HCT116 (cell line): ENCODE measurements at regions not wholly inside any gene's neighbourhood (a gene's known extent, or its start where the extent isn't known, plus 50 kb on each side); places are given as distances from the start of the nearest gene placed in this dataset.

ENCODE experiments used
- ATAC-seq: fragments of 200-7000 bp; cut with Tn5 transposase; 2 replicates; pipeline ENCODE4 v1.9.1; 2020; ENCODE audit warnings: mild to moderate bottlenecking, moderate library complexity
- BruUV-seq: library from RNA; stranded (reverse); fragments of 400-500 nt; replicated peaks from 2 replicates; lab custom pipeline; 2021; lab: Mats Ljungman, UMichigan
- CTCF ChIA-PET: fragments of 300-600 bp; sonication (Branson Sonifier 250); formaldehyde crosslinking; loops from one replicate; lab custom pipeline; 2021; ENCODE audit warnings: antibody characterized with exemption; lab: Charles Lee
- POLR2A ChIA-PET: fragments of 300-600, 350-600 bp; sonication (Branson Sonifier 250); formaldehyde crosslinking; loops from one replicate; lab custom pipeline; 2021; ENCODE audit warnings: antibody characterized with exemption; lab: Charles Lee
- RAD21 ChIA-PET, 2 experiments: fragments of 300-600 bp; sonication (Branson Sonifier 250); formaldehyde crosslinking; loops; one replicate each; lab custom pipeline; 2023; ENCODE audit warnings: low total read pairs in 2 of 2; ENCODE audit not compliant: uncharacterized antibody in 2 of 2, unreplicated experiment in 2 of 2, low non-redundant PET in 1 of 2; lab: Charles Lee
- DNase-seq: peaks from one replicate; pipeline ENCODE4 v3.0.0-alpha.2; 2010; ENCODE audit warnings: low read depth, low spot score
- H2AFZ ChIP-seq: fragments of 200-600 bp; shearing (Covaris generic), sonication (generic); 2 replicates; pipeline ENCODE4 v1.6.1; 2017; ENCODE audit warnings: low read depth, mixed run types, mixed read lengths, antibody characterized with exemption, low read length; ENCODE audit not compliant: poor library complexity, severe bottlenecking
- H3K27ac ChIP-seq: 2 replicates; pipeline ENCODE4 v1.5.1; 2012; ENCODE audit warnings: low read depth, low read length
- H3K27me3 ChIP-seq: fragments of 200-600 bp; sonication (generic); 2 replicates; pipeline ENCODE4 v1.6.1; 2016; ENCODE audit warnings: mixed run types, low read length, mixed read lengths; ENCODE audit not compliant: insufficient read depth
- H3K36me3 ChIP-seq, 2 experiments: fragments of 200-500 bp in 1 of 2; fragments of 200-600 bp in 1 of 2; sonication (Bioruptor generic) in 1 of 2; sonication (generic) in 1 of 2; 2 replicates each; pipeline versions ENCODE4 v1.5.1 to v1.6.1; 2014 to 2016; ENCODE audit warnings: low read length in 2 of 2, inconsistent platforms in 1 of 2, mixed read lengths in 1 of 2, mixed run types in 1 of 2; ENCODE audit not compliant: insufficient read depth in 2 of 2, control insufficient read depth in 1 of 2
- H3K4me1 ChIP-seq, 2 experiments: fragments of 200-600 bp in 1 of 2; sonication (generic) in 1 of 2; 2 replicates each; pipeline versions ENCODE4 v1.5.1 to v1.6.1; 2012 to 2017; ENCODE audit warnings: low read length in 2 of 2, inconsistent platforms in 1 of 2, mild to moderate bottlenecking in 1 of 2, mixed read lengths in 1 of 2, mixed run types in 1 of 2, moderate library complexity in 1 of 2; ENCODE audit not compliant: insufficient read depth in 2 of 2, control insufficient read depth in 1 of 2
- H3K4me2 ChIP-seq: fragments of 200-600 bp; sonication (generic); 2 replicates; pipeline ENCODE4 v1.6.1; 2017; ENCODE audit warnings: mixed run types, low read length, mixed read lengths
- H3K4me3 ChIP-seq, 2 experiments: fragments of 200-600 bp in 1 of 2; sonication (generic) in 1 of 2; replicated peaks in 1 of 2; 2 replicates each; pipeline ENCODE4 v1.5.1; 2011 to 2016; ENCODE audit warnings: low read length in 2 of 2, control low read depth in 1 of 2, low read depth in 1 of 2, mild to moderate bottlenecking in 1 of 2, mixed read lengths in 1 of 2, mixed run types in 1 of 2
- H3K79me2 ChIP-seq: fragments of 200-600 bp; sonication (generic); 2 replicates; pipeline ENCODE4 v1.6.1; 2017; ENCODE audit warnings: mild to moderate bottlenecking, mixed run types, low read length, moderate library complexity, mixed read lengths; ENCODE audit not compliant: insufficient read depth
- H3K9ac ChIP-seq: fragments of 200-600 bp; sonication (generic); 2 replicates; pipeline ENCODE4 v1.6.1; 2016; ENCODE audit warnings: low read length, mixed read lengths
- H3K9me2 ChIP-seq: fragments of 200-600 bp; sonication (generic), shearing (Covaris generic); 2 replicates; pipeline ENCODE4 v1.6.1; 2017; ENCODE audit warnings: mixed run types, mild to moderate bottlenecking, moderate library complexity; ENCODE audit not compliant: insufficient read depth
- H3K9me3 ChIP-seq, 2 experiments: fragments of 200-500 bp in 1 of 2; fragments of 200-600 bp in 1 of 2; sonication (Bioruptor generic) in 1 of 2; sonication (generic) in 1 of 2; 2 replicates each; pipeline ENCODE4 v1.6.1; 2014 to 2017; ENCODE audit warnings: low read length in 2 of 2, mixed read lengths in 2 of 2, inconsistent platforms in 1 of 2, low read depth in 1 of 2, mild to moderate bottlenecking in 1 of 2, mixed run types in 1 of 2, moderate library complexity in 1 of 2; ENCODE audit not compliant: control insufficient read depth in 1 of 2, insufficient read depth in 1 of 2
- H4K20me1 ChIP-seq: fragments of 200-600 bp; sonication (generic), shearing (Covaris generic); 2 replicates; pipeline ENCODE4 v1.6.1; 2017; ENCODE audit warnings: mixed run types, mild to moderate bottlenecking, moderate library complexity; ENCODE audit not compliant: insufficient read depth
- CEBPB ChIP-seq: IDR thresholded peaks from 2 replicates; pipeline ENCODE4 v1.6.1; 2012; ENCODE audit warnings: low read depth
- ELF1 ChIP-seq: IDR thresholded peaks from 2 replicates; pipeline ENCODE4 v1.6.1; 2012; ENCODE audit warnings: low read depth, borderline replicate concordance
- EZH2phosphoT487 ChIP-seq: fragments of 200-600 bp; IDR thresholded peaks from 2 replicates; pipeline ENCODE4 v1.6.1; 2018; ENCODE audit warnings: antibody characterized with exemption, borderline replicate concordance
- FOSL1 ChIP-seq: IDR thresholded peaks from 2 replicates; pipeline ENCODE4 v1.6.1; 2012; ENCODE audit warnings: low read depth
- JUND ChIP-seq: IDR thresholded peaks from 2 replicates; pipeline ENCODE4 v1.6.1; 2012
- POLR2A ChIP-seq: IDR thresholded peaks from 2 replicates; pipeline ENCODE4 v1.7.0; 2011; ENCODE audit warnings: borderline replicate concordance; ENCODE audit not compliant: insufficient read depth, insufficient read length; ENCODE audit errors: extremely low read depth
- POLR2AphosphoS5 ChIP-seq: IDR thresholded peaks from 2 replicates; pipeline ENCODE4 v1.6.1; 2011; ENCODE audit warnings: mild to moderate bottlenecking, low read depth, low read length, moderate library complexity
- REST ChIP-seq: IDR thresholded peaks from 2 replicates; pipeline ENCODE4 v1.6.1; 2012; ENCODE audit warnings: low read depth
- SIN3A ChIP-seq: IDR thresholded peaks from 2 replicates; pipeline ENCODE4 v1.6.1; 2012; ENCODE audit warnings: low read depth
- SP1 ChIP-seq: IDR thresholded peaks from 2 replicates; pipeline ENCODE4 v1.6.1; 2012; ENCODE audit warnings: low read depth
- SRF ChIP-seq: IDR thresholded peaks from 2 replicates; pipeline ENCODE4 v1.6.1; 2012; ENCODE audit warnings: low read depth
- TCF7L2 ChIP-seq: IDR thresholded peaks from 2 replicates; pipeline ENCODE4 v1.7.0; 2011; ENCODE audit warnings: borderline replicate concordance, inconsistent platforms; ENCODE audit not compliant: insufficient read depth, insufficient read length; ENCODE audit errors: extremely low read depth
- YY1 ChIP-seq: IDR thresholded peaks from 2 replicates; pipeline ENCODE4 v1.6.1; 2011; ENCODE audit warnings: low read length, low read depth, moderate library complexity, mild to moderate bottlenecking; ENCODE audit not compliant: insufficient replicate concordance; ENCODE audit errors: extremely low read depth
- ZFX ChIP-seq: fragments of 450-650 bp; IDR thresholded peaks from 2 replicates; pipeline ENCODE4 v1.6.1; 2017
- intact Hi-C: fragments of 100-400 bp; cut with micrococcal nuclease; formaldehyde crosslinking; loops from 2 replicates; pipeline ENCODE4 v1.10.0; 2022
- TF ChIP-seq, protein P1 (sequence below), 3 experiments: fragments of 200-600 bp in 1 of 3; sonication (generic) in 1 of 3; IDR thresholded peaks in 2 of 3; conservative IDR thresholded peaks in 1 of 3; 2 replicates each; pipeline ENCODE4 v1.5.1; 2012 to 2017; ENCODE audit warnings: low read depth in 2 of 3, low read length in 2 of 3, antibody characterized with exemption in 1 of 3, borderline replicate concordance in 1 of 3, control low read depth in 1 of 3, mild to moderate bottlenecking in 1 of 3, mixed read lengths in 1 of 3, mixed run types in 1 of 3, moderate library complexity in 1 of 3; ENCODE audit not compliant: insufficient read depth in 1 of 3
- TF ChIP-seq, protein P2 (sequence below): IDR thresholded peaks from 2 replicates; pipeline ENCODE4 v1.6.1; 2012
- TF ChIP-seq, protein P3 (sequence below): IDR thresholded peaks from 2 replicates; pipeline ENCODE4 v1.6.1; 2012

DNA sequence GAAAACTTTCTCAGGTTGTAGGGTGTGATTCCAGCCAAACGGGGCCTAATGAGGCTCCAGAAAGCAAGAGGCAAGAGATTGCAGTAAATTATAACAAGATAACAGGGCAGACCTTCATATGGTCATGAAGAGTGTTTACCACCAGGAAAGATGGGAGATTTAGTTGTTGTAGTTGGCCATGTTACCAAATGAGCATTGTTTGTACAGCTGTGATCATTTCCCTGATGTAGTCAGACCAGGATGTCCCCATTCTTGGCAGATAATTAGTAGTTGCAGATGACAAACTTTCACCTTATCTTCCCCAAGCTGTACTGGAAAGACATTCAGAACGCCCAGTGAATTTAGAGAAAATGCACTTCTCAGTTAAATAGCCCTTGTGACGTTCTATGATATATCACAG lies 630.8 kb downstream of the ANKRD7 start (continued):
- TF ChIP-seq, protein P1, sequence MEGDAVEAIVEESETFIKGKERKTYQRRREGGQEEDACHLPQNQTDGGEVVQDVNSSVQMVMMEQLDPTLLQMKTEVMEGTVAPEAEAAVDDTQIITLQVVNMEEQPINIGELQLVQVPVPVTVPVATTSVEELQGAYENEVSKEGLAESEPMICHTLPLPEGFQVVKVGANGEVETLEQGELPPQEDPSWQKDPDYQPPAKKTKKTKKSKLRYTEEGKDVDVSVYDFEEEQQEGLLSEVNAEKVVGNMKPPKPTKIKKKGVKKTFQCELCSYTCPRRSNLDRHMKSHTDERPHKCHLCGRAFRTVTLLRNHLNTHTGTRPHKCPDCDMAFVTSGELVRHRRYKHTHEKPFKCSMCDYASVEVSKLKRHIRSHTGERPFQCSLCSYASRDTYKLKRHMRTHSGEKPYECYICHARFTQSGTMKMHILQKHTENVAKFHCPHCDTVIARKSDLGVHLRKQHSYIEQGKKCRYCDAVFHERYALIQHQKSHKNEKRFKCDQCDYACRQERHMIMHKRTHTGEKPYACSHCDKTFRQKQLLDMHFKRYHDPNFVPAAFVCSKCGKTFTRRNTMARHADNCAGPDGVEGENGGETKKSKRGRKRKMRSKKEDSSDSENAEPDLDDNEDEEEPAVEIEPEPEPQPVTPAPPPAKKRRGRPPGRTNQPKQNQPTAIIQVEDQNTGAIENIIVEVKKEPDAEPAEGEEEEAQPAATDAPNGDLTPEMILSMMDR (IDR thresholded peaks at IDR 0.05 in 2 of 3, conservative IDR thresholded peaks at IDR 0.05 in 1 of 3; ENCODE audit: borderline replicate concordance in 1 of 3, insufficient read depth in 1 of 3, low read depth in 2 of 3, low read length in 2 of 3) = no peak
- no peak for TF ChIP-seq ZFX
- TF ChIP-seq EZH2phosphoT487 = no peak

GRCh38 chr7:118858651-118859149 lies 634.2 kb downstream of the ANKRD7 start:
- Histone ChIP-seq H4K20me1 (no peaks in the 10 kb centered on the region), H2AFZ (no peak overlapping the region), H3K4me1 (no peaks in the 10 kb centered on the region), H3K9ac (no peak overlapping the region), H3K36me3 (no peaks in the 10 kb centered on the region), H3K27ac (no peak overlapping the region), H3K9me3 (no peaks in the 10 kb centered on the region), H3K79me2 (no peaks in the 10 kb centered on the region), H3K9me2 (no peaks in the 10 kb centered on the region), H3K4me3 (no peak overlapping the region), H3K4me2 (no peak overlapping the region), H3K27me3 (no peaks in the 10 kb centered on the region)
- RAD21 ChIA-PET = no interaction called here
- POLR2A ChIA-PET = no interaction called here
- no TSS peak for BruUV-seq
- TF ChIP-seq YY1 (no peak), POLR2AphosphoS5 (no peak), FOSL1 (no peak), REST (no peak), SP1 (no peak), SRF (no peak), CEBPB (no peak), POLR2A (no peak), EZH2phosphoT487 (no peak), JUND (no peak), TCF7L2 (no peak), ELF1 (no peak), ZFX (no peak), SIN3A (no peak)
- TF ChIP-seq, protein P2, sequence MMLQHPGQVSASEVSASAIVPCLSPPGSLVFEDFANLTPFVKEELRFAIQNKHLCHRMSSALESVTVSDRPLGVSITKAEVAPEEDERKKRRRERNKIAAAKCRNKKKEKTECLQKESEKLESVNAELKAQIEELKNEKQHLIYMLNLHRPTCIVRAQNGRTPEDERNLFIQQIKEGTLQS = no peak
- TF ChIP-seq, protein P3, sequence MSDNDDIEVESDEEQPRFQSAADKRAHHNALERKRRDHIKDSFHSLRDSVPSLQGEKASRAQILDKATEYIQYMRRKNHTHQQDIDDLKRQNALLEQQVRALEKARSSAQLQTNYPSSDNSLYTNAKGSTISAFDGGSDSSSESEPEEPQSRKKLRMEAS = no peak
- DNase-seq = no peak
- intact Hi-C loops = no loop called here
- ATAC-seq = no peak
- CTCF ChIA-PET = no interaction called here
